GM12873 (cell line): ENCODE measurements at regions not wholly inside any gene's neighbourhood (a gene's known extent, or its start where the extent isn't known, plus 50 kb on each side); places are given as distances from the start of the nearest gene placed in this dataset.

Source experiments
- TF ChIP-seq, protein P1 (sequence below): IDR thresholded peaks from 2 replicates; pipeline ENCODE4 v1.5.1; 2012; ENCODE audit warnings: low read depth, mild to moderate bottlenecking, moderate library complexity, low read length, control low read depth; ENCODE audit not compliant: insufficient read depth; ENCODE audit errors: missing control alignments

GRCh38 chr4:126446917-126447316 is 1132.2 kb downstream of the FAT4 start:
- TF ChIP-seq, protein P1, sequence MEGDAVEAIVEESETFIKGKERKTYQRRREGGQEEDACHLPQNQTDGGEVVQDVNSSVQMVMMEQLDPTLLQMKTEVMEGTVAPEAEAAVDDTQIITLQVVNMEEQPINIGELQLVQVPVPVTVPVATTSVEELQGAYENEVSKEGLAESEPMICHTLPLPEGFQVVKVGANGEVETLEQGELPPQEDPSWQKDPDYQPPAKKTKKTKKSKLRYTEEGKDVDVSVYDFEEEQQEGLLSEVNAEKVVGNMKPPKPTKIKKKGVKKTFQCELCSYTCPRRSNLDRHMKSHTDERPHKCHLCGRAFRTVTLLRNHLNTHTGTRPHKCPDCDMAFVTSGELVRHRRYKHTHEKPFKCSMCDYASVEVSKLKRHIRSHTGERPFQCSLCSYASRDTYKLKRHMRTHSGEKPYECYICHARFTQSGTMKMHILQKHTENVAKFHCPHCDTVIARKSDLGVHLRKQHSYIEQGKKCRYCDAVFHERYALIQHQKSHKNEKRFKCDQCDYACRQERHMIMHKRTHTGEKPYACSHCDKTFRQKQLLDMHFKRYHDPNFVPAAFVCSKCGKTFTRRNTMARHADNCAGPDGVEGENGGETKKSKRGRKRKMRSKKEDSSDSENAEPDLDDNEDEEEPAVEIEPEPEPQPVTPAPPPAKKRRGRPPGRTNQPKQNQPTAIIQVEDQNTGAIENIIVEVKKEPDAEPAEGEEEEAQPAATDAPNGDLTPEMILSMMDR = no peak

- TF ChIP-seq, protein P1 = no peak
Measured at GRCh38 chr4:126448086-126448845, 1133.5 kb downstream of the FAT4 start.

DNA sequence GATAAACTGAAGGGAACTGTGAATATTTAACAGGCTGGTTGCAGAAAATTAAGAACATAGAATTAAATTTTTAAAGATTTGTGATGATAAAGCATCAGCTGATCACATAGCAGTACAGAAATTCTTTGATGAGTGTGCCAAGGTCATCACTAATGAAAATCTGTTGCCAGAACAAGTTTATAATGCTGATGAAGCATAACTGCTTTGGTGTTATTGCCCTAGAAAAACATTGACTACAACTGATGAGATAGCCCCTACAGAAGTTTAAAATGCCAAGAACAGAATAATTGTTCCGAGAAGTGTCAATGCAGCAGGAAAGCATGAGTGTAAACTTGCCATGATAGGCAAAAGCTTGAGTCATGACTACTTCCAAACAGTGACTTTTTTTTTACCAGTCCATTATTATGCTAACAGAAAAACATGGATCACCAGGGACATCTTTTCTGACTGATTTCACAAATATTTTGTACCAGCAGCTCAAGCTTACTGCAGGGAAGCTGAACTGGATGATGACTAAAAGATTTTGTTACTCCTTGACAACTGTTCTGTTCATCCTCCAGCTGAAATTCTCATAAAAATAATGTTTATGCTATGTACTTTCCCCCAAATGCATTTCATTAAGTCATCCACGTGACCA is 1136.6 kb downstream of the FAT4 start:
- TF ChIP-seq, protein P1 = no peak

DNA sequence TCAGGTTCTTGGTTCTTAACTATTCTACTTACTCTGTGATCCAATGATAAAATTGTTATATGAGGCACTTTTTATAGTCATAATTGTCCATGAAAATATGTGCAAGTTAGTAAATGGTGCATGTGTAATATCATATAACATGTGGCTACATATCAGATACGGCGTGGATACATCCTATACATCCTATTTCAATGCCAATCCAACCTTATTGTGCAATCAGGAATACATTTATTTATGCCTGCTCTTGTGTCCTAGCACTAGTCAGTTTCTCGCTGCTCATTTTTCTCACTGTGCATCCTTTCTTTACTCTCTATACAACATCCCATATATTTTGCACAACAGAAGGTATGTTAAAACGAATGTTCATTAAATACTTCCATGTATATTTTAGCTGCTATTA is 1141.1 kb downstream of the FAT4 start:
- TF ChIP-seq, protein P1 = no peak

- TF ChIP-seq, protein P1 = no peak
Measured at GRCh38 chr4:126458993-126459392, 1144.2 kb downstream of the FAT4 start.

DNA sequence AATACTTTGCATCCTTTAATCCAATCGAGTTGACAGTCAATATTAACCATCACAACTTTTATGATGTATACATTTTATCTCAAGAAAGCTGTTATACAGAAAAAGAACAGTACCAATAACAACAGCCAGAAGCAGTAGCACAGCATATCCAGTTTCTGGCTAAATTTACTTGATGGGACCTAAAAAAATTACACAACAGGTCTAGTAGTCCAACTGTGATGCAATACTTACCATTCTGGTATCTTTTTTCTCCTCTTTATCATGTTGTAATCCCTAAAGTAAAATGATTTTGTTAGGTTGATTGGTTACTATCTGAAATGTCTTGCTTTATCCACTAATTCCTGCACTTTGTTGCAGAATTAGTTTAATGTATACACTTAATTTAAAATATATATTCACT is 1150.6 kb downstream of the FAT4 start:
- TF ChIP-seq, protein P1 = no peak

DNA sequence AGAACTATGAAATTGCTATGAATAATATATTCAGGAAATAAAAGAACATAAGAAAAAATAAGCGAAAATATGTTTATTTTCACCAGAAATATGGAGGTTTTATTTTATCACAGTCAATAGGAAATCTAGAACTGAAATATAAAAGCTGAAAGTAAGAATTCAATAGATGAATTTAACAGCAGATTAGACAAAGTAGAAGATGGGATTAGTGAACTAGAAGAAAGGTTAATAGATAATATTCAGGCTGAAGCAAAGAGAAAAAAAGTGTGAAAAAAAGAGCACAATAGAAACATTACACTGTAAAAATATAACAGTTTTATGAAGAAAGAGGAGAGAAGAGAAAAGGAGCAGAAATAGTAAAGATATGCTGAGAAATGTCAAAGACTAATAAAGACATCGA is 1152.1 kb downstream of the FAT4 start:
- TF ChIP-seq, protein P1 = no peak
